HS-27A (cell line): ENCODE measurements at regions not wholly inside any gene's neighbourhood (a gene's known extent, or its start where the extent isn't known, plus 50 kb on each side); places are given as distances from the start of the nearest gene placed in this dataset.

Experiments used
- DNase-seq: peaks from one replicate; pipeline ENCODE4 v3.0.0-alpha.2; 2012; ENCODE audit warnings: low read depth, missing footprints

GRCh38 chr7:12783421-12784095 is 96.1 kb downstream of the ARL4A start:
- DNase-seq = no peak

GRCh38 chr7:12785473-12785872 is 98.0 kb downstream of the ARL4A start:
- no peak for DNase-seq

- no peak for DNase-seq
Observed at GRCh38 chr7:12786494-12786893, 99.1 kb downstream of the ARL4A start.

GRCh38 chr7:12788171-12788570 is 100.7 kb downstream of the ARL4A start:
- no peak for DNase-seq

GRCh38 chr7:12788591-12788990 is 101.2 kb downstream of the ARL4A start:
- no peak for DNase-seq

- DNase-seq = no peak
Observed at GRCh38 chr7:12794722-12795302, 107.4 kb downstream of the ARL4A start.

GRCh38 chr7:12796397-12797127 is 109.1 kb downstream of the ARL4A start:
- DNase-seq = no peak

GRCh38 chr7:12800486-12800885 is 113.1 kb downstream of the ARL4A start:
- DNase-seq = no peak

GRCh38 chr7:12801107-12801506 is 113.7 kb downstream of the ARL4A start:
- DNase-seq = no peak

- DNase-seq = no peak
Observed at GRCh38 chr7:12802070-12802469, 114.6 kb downstream of the ARL4A start.

GRCh38 chr7:12803542-12803941 is 116.1 kb downstream of the ARL4A start:
- no peak for DNase-seq

GRCh38 chr7:12805518-12805928 is 118.1 kb downstream of the ARL4A start:
- no peak for DNase-seq

GRCh38 chr7:12805957-12806356 is 118.5 kb downstream of the ARL4A start:
- no peak for DNase-seq

GRCh38 chr7:12809476-12809875 is 122.0 kb downstream of the ARL4A start:
- no peak for DNase-seq

GRCh38 chr7:12812111-12812510 is 124.7 kb downstream of the ARL4A start:
- DNase-seq = no peak

- DNase-seq = no peak
Observed at GRCh38 chr7:12814107-12814506, 126.7 kb downstream of the ARL4A start.

GRCh38 chr7:12814828-12815227 is 127.4 kb downstream of the ARL4A start:
- no peak for DNase-seq

GRCh38 chr7:12815426-12815825 is 128.0 kb downstream of the ARL4A start:
- no peak for DNase-seq

GRCh38 chr7:12815871-12816270 is 128.4 kb downstream of the ARL4A start:
- no peak for DNase-seq

GRCh38 chr7:12820777-12821176 is 133.3 kb downstream of the ARL4A start:
- DNase-seq = no peak

- DNase-seq = no peak
Observed at GRCh38 chr7:12821746-12822145, 134.3 kb downstream of the ARL4A start.

GRCh38 chr7:12826079-12826478 is 138.6 kb downstream of the ARL4A start:
- DNase-seq = no peak

- no peak for DNase-seq
Observed at GRCh38 chr7:12827219-12827821, 139.9 kb downstream of the ARL4A start.
